ENCODE measurements at regions not wholly inside any gene's neighbourhood (a gene's known extent, or its start where the extent isn't known, plus 50 kb on each side); places are given as distances from the start of the nearest gene placed in this dataset.

DNA sequence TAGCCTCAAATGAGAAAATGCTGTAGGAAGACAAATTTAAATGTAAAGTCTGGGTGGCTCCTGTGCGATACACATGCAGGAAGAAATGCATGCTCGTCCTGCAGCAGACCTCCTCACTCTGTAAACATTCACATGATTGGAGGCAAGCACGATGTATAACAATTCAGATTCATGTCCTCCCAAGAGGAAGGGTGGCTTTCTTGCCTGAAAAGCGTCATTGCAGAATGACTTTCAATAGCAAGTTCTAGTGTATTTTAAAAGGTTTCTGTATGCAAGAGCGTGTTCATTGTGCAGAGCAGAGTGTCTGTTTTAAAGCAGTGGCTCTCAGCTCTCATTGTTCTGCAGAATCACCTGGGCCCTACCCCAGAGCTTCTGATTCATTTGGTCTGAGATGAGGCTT is 170.3 kb upstream of the CELF2 start:
- H3K36me3 ChIP-seq (ENCODE audit: control insufficient read depth in 1 of 2, insufficient read depth in 2 of 2, low read length in 2 of 2), result no peaks in the 10 kb centered on the region
- TF ChIP-seq, protein P1, sequence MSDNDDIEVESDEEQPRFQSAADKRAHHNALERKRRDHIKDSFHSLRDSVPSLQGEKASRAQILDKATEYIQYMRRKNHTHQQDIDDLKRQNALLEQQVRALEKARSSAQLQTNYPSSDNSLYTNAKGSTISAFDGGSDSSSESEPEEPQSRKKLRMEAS (IDR thresholded peaks at IDR 0.05), result no peak
- no peak for TF ChIP-seq EZH2 (IDR thresholded peaks at IDR 0.05)
- TF ChIP-seq SIN3A (IDR thresholded peaks at IDR 0.05; ENCODE audit: low read depth), result no peak
- TF ChIP-seq EGR1 (IDR thresholded peaks at IDR 0.05; ENCODE audit: low read depth), result no peak
- no peak for TF ChIP-seq RAD21 (IDR thresholded peaks at IDR 0.05; ENCODE audit: low read depth)
- no peak for TF ChIP-seq JUND (IDR thresholded peaks at IDR 0.05)
- no peak for TF ChIP-seq ZNF274 (IDR thresholded peaks at IDR 0.05; ENCODE audit: low read depth, low read length)
- no peak for TF ChIP-seq TCF7L2 (IDR thresholded peaks at IDR 0.05; ENCODE audit: borderline replicate concordance, extremely low read depth, insufficient read depth, insufficient read length)
- TF ChIP-seq SP1 (IDR thresholded peaks at IDR 0.05; ENCODE audit: low read depth), result no peak
- no peak for TF ChIP-seq CTCF (IDR thresholded peaks at IDR 0.05 in 2 of 3, conservative IDR thresholded peaks at IDR 0.05 in 1 of 3; ENCODE audit: borderline replicate concordance in 1 of 3, insufficient read depth in 1 of 3, low read depth in 2 of 3, low read length in 2 of 3)
- TF ChIP-seq FOSL1 (IDR thresholded peaks at IDR 0.05; ENCODE audit: low read depth), result no peak
- TF ChIP-seq ELF1 (IDR thresholded peaks at IDR 0.05; ENCODE audit: borderline replicate concordance, low read depth), result no peak
- no peak for TF ChIP-seq ZFX (IDR thresholded peaks at IDR 0.05)
- no peak for TF ChIP-seq YY1 (IDR thresholded peaks at IDR 0.05; ENCODE audit: extremely low read depth, insufficient replicate concordance, low read depth, low read length)
- no peak for TF ChIP-seq REST (IDR thresholded peaks at IDR 0.05; ENCODE audit: low read depth)
- TF ChIP-seq CBX3 (IDR thresholded peaks at IDR 0.05; ENCODE audit: low read depth), result no peak
- TF ChIP-seq EZH2phosphoT487 (IDR thresholded peaks at IDR 0.05; ENCODE audit: borderline replicate concordance), result no peak
- no peak for TF ChIP-seq SRF (IDR thresholded peaks at IDR 0.05; ENCODE audit: low read depth)
- TF ChIP-seq CEBPB (IDR thresholded peaks at IDR 0.05; ENCODE audit: low read depth), result no peak
- TF ChIP-seq, protein P2, sequence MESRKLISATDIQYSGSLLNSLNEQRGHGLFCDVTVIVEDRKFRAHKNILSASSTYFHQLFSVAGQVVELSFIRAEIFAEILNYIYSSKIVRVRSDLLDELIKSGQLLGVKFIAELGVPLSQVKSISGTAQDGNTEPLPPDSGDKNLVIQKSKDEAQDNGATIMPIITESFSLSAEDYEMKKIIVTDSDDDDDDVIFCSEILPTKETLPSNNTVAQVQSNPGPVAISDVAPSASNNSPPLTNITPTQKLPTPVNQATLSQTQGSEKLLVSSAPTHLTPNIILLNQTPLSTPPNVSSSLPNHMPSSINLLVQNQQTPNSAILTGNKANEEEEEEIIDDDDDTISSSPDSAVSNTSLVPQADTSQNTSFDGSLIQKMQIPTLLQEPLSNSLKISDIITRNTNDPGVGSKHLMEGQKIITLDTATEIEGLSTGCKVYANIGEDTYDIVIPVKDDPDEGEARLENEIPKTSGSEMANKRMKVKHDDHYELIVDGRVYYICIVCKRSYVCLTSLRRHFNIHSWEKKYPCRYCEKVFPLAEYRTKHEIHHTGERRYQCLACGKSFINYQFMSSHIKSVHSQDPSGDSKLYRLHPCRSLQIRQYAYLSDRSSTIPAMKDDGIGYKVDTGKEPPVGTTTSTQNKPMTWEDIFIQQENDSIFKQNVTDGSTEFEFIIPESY (IDR thresholded peaks at IDR 0.05; ENCODE audit: extremely low read depth, insufficient replicate concordance, low read length), result no peak
- no peak overlapping the region for H3K4me2 ChIP-seq (ENCODE audit: low read length)
- no peak overlapping the region for H3K27ac ChIP-seq (ENCODE audit: low read depth, low read length)
- no TSS peak for BruUV-seq (replicated peaks)
- H2AFZ ChIP-seq (ENCODE audit: low read depth, low read length, poor library complexity, severe bottlenecking), result no peak overlapping the region
- RAD21 ChIA-PET (ENCODE audit: low non-redundant PET in 1 of 2, low total read pairs in 2 of 2, uncharacterized antibody in 2 of 2, unreplicated experiment in 2 of 2), result no interaction called here
- CTCF ChIA-PET, result no interaction called here
- H3K27me3 ChIP-seq (ENCODE audit: insufficient read depth, low read length), result no peaks in the 10 kb centered on the region
- POLR2A ChIA-PET, result no interaction called here
- no peak overlapping the region for H3K9ac ChIP-seq (ENCODE audit: low read length)
- no peak for DNase-seq (ENCODE audit: low read depth, low spot score)
- intact Hi-C loops (cut with micrococcal nuclease), result no loop called here
- H3K4me1 ChIP-seq (ENCODE audit: control insufficient read depth in 1 of 2, insufficient read depth in 2 of 2, low read length in 2 of 2), result no peaks in the 10 kb centered on the region
- no peaks in the 10 kb centered on the region for H4K20me1 ChIP-seq (ENCODE audit: insufficient read depth)
- no peak overlapping the region for H3K4me3 ChIP-seq (replicated peaks in 1 of 2; ENCODE audit: low read depth in 1 of 2, low read length in 2 of 2)
- H3K79me2 ChIP-seq (ENCODE audit: insufficient read depth, low read length), result no peaks in the 10 kb centered on the region
- ATAC-seq, result no peak
- H3K9me3 ChIP-seq (ENCODE audit: control insufficient read depth in 1 of 2, insufficient read depth in 1 of 2, low read depth in 1 of 2, low read length in 2 of 2), result peaks cover 13 to 34% of the 10 kb centered on the region in 2 experiments; a peak in 3 of 4 replicates
- H3K9me2 ChIP-seq (ENCODE audit: insufficient read depth), result no peaks in the 10 kb centered on the region

Data from HCT116 (cell line).